ENCODE measurements at regions not wholly inside any gene's neighbourhood (a gene's known extent, or its start where the extent isn't known, plus 50 kb on each side); places are given as distances from the start of the nearest gene placed in this dataset.

DNA sequence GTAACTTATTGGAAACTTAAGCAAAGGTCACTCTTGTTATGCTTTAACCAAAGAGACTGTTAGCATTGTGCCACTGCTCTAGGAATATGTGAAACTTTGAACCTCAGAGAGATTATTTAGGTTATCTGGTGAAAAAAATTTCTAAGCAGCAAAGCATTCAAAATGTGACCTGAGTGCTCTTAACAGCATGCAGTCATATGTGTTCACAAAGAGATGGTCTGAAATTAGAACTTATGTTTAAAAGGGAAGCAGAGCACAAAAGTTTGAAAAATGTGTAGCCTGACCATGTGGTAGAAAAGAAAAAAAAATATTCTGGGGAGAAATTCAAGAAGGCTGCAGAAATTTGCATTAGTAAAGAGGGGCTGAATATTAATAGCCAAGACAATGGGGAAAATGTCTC, 420.2 kb upstream of the CADM2 start:
- H2AK5ac ChIP-seq (ENCODE audit: low read depth, low read length): no peak overlapping the region
- no peak overlapping the region for H3K4me2 ChIP-seq (ENCODE audit: low read depth, low read length)
- dilution Hi-C loops (cut with HindIII; ENCODE audit: low sequenced_read_pairs, unreplicated experiment): no loop called here
- no peak overlapping the region for H3K4ac ChIP-seq (ENCODE audit: low read depth, low read length)
- no peak overlapping the region for H2BK20ac ChIP-seq (ENCODE audit: low read depth, low read length)
- peaks cover 5% of the 10 kb centered on the region for H3K9me3 ChIP-seq (ENCODE audit: control insufficient read depth, insufficient read depth, low read length)
- H3K27me3 ChIP-seq (ENCODE audit: control insufficient read depth, insufficient read depth, low read length): no peaks in the 10 kb centered on the region
- no peak overlapping the region for H3K18ac ChIP-seq (ENCODE audit: low read depth, low read length)
- no peak overlapping the region for H3K9ac ChIP-seq (ENCODE audit: low read depth, low read length)
- ATAC-seq (ENCODE audit: low read depth): no peak
- H2BK120ac ChIP-seq (ENCODE audit: low read depth, low read length): no peak overlapping the region
- H4K91ac ChIP-seq (ENCODE audit: insufficient read depth, low read depth, low read length): no peak overlapping the region
- TF ChIP-seq BHLHE40 (IDR thresholded peaks at IDR 0.05; ENCODE audit: low read depth, low read length) (no peak), RAD21 (IDR thresholded peaks at IDR 0.05; ENCODE audit: low read length) (no peak), MAZ (IDR thresholded peaks at IDR 0.05; ENCODE audit: borderline replicate concordance, low read depth, low read length) (no peak), FOS (IDR thresholded peaks at IDR 0.05; ENCODE audit: low read depth, low read length) (no peak), MAFK (IDR thresholded peaks at IDR 0.05; ENCODE audit: low read depth, low read length) (no peak), CHD1 (IDR thresholded peaks at IDR 0.05; ENCODE audit: low read depth, low read length) (no peak), CEBPB (IDR thresholded peaks at IDR 0.05; ENCODE audit: low read depth, low read length) (no peak), NFE2L2 (IDR thresholded peaks at IDR 0.05; ENCODE audit: low read depth, low read length) (no peak), RFX5 (IDR thresholded peaks at IDR 0.05; ENCODE audit: low read depth, low read length) (no peak)
- TF ChIP-seq, protein P1, sequence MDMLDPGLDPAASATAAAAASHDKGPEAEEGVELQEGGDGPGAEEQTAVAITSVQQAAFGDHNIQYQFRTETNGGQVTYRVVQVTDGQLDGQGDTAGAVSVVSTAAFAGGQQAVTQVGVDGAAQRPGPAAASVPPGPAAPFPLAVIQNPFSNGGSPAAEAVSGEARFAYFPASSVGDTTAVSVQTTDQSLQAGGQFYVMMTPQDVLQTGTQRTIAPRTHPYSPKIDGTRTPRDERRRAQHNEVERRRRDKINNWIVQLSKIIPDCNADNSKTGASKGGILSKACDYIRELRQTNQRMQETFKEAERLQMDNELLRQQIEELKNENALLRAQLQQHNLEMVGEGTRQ (IDR thresholded peaks at IDR 0.05; ENCODE audit: low read depth, low read length): no peak
- H2AK9ac ChIP-seq (replicated peaks; ENCODE audit: low read depth, low read length, poor library complexity): no peak overlapping the region
- no TSS peak for BruUV-seq (replicated peaks)
- H3K27ac ChIP-seq (ENCODE audit: insufficient read depth, low read length): no peak overlapping the region
- no peak overlapping the region for H4K8ac ChIP-seq (ENCODE audit: low read depth in 2 of 2, low read length in 2 of 2)
- intact Hi-C loops (cut with micrococcal nuclease): no loop called here
- no peak overlapping the region for H4K5ac ChIP-seq (ENCODE audit: low read depth, low read length)
- POLR2A ChIA-PET (ENCODE audit: unreplicated experiment): no interaction called here
- no peak overlapping the region for H3K14ac ChIP-seq (replicated peaks; ENCODE audit: low read depth, low read length)
- no peak overlapping the region for H3K4me3 ChIP-seq (ENCODE audit: insufficient read depth, low read depth, low read length)
- H3K36me3 ChIP-seq (ENCODE audit: control insufficient read depth, insufficient read depth, low read length): no peaks in the 10 kb centered on the region
- H2BK5ac ChIP-seq (ENCODE audit: low read depth, low read length, poor library complexity, severe bottlenecking): no peak overlapping the region
- no peak overlapping the region for H3K56ac ChIP-seq (ENCODE audit: extremely low read depth, insufficient read depth, low read length)
- H2AFZ ChIP-seq (replicated peaks; ENCODE audit: low read length, poor library complexity): no peak overlapping the region
- no peak for DNase-seq
- no peak overlapping the region for H2BK15ac ChIP-seq (ENCODE audit: low read depth, low read length)
- H3K9me1 ChIP-seq (ENCODE audit: insufficient read depth, low read length): no peaks in the 10 kb centered on the region
- H3K79me1 ChIP-seq (ENCODE audit: low read depth in 1 of 2, low read length in 2 of 2): no peaks in the 10 kb centered on the region
- H4K20me1 ChIP-seq (ENCODE audit: insufficient read depth, low read length): no peaks in the 10 kb centered on the region
- no peak overlapping the region for H3K23ac ChIP-seq (ENCODE audit: low read depth, low read length)
- CTCF ChIA-PET: no interaction called here
- H3K4me1 ChIP-seq (ENCODE audit: control insufficient read depth, insufficient read depth, low read length): no peaks in the 10 kb centered on the region
- in situ Hi-C loops (cut with MboI; ENCODE audit: low sequenced_read_pairs): no loop called here

All from IMR-90 (cell line).